ENCODE measurements at regions not wholly inside any gene's neighbourhood (a gene's known extent, or its start where the extent isn't known, plus 50 kb on each side); places are given as distances from the start of the nearest gene placed in this dataset.

DNA sequence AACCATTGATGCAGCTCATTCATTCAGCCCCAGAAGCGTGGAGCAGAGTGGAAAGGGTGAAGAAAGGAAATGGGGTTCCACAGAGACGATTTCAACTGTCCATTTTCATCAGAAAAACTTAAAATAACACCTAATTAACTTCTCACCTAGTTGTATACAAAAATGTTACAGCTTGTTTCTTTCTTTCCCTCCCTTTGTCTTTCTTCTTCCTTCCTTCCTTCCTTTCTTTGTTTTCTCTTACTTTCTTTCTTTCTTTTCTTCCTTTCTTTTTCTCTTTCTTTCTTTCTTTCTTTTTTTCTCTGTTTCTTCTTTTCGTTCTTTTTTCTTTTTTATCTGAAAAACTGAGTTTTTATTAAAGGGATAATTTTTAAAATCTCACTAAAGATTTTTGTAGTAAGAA, 105.9 kb upstream of the GNAI1 start:
- TF ChIP-seq EZH2 (IDR thresholded peaks at IDR 0.05; ENCODE audit: borderline replicate concordance, low read depth, low read length, severe bottlenecking) (no peak), POLR2A (IDR thresholded peaks at IDR 0.05; ENCODE audit: low read depth, low read length) (no peak), POLR2AphosphoS5 (IDR thresholded peaks at IDR 0.05; ENCODE audit: insufficient read depth, low read depth, low read length) (no peak), MAX (IDR thresholded peaks at IDR 0.05; ENCODE audit: insufficient read depth, insufficient read length) (no peak), GATA2 (IDR thresholded peaks at IDR 0.05; ENCODE audit: insufficient read depth, insufficient read length, low read depth, low read length) (no peak), JUN (IDR thresholded peaks at IDR 0.05; ENCODE audit: borderline replicate concordance, insufficient read depth, insufficient read length, low read depth) (no peak)
- TF ChIP-seq, protein P1, sequence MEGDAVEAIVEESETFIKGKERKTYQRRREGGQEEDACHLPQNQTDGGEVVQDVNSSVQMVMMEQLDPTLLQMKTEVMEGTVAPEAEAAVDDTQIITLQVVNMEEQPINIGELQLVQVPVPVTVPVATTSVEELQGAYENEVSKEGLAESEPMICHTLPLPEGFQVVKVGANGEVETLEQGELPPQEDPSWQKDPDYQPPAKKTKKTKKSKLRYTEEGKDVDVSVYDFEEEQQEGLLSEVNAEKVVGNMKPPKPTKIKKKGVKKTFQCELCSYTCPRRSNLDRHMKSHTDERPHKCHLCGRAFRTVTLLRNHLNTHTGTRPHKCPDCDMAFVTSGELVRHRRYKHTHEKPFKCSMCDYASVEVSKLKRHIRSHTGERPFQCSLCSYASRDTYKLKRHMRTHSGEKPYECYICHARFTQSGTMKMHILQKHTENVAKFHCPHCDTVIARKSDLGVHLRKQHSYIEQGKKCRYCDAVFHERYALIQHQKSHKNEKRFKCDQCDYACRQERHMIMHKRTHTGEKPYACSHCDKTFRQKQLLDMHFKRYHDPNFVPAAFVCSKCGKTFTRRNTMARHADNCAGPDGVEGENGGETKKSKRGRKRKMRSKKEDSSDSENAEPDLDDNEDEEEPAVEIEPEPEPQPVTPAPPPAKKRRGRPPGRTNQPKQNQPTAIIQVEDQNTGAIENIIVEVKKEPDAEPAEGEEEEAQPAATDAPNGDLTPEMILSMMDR (IDR thresholded peaks at IDR 0.05; ENCODE audit: extremely low read depth in 1 of 2, insufficient read depth in 1 of 2, low read depth in 1 of 2, low read length in 2 of 2): no peak

Data from endothelial cell of umbilical vein (primary cell).